22Rv1 (cell line): ENCODE measurements at regions not wholly inside any gene's neighbourhood (a gene's known extent, or its start where the extent isn't known, plus 50 kb on each side); places are given as distances from the start of the nearest gene placed in this dataset.

Experiments used
- ZFX ChIP-seq: fragments of 450-650 bp; IDR thresholded peaks from 2 replicates; pipeline ENCODE4 v1.6.1; 2017; ENCODE audit warnings: antibody characterized with exemption, borderline replicate concordance
- TF ChIP-seq, protein P1 (sequence below): fragments of 450-650 bp; IDR thresholded peaks from 2 replicates; pipeline ENCODE4 v1.5.1; 2017; ENCODE audit warnings: mild to moderate bottlenecking

DNA sequence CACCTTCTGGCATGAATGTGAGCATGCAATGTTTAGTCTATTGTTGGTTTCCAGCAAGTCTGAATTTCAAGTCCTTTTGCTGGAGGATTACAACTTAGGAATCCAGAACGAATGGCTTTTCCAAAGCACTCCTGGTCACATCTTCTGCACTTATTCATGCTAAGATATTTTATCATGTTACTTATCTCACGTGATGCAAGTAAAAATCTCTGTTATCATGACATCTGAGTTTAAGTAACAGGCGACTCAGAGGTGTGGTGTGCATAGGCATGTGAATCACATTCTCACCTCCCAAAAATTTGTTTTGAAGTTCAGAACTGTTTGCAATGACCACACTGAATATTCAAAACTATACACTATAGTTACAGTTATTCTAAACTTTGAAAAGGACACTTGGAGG is 204.8 kb upstream of the FGGY start:
- TF ChIP-seq, protein P1, sequence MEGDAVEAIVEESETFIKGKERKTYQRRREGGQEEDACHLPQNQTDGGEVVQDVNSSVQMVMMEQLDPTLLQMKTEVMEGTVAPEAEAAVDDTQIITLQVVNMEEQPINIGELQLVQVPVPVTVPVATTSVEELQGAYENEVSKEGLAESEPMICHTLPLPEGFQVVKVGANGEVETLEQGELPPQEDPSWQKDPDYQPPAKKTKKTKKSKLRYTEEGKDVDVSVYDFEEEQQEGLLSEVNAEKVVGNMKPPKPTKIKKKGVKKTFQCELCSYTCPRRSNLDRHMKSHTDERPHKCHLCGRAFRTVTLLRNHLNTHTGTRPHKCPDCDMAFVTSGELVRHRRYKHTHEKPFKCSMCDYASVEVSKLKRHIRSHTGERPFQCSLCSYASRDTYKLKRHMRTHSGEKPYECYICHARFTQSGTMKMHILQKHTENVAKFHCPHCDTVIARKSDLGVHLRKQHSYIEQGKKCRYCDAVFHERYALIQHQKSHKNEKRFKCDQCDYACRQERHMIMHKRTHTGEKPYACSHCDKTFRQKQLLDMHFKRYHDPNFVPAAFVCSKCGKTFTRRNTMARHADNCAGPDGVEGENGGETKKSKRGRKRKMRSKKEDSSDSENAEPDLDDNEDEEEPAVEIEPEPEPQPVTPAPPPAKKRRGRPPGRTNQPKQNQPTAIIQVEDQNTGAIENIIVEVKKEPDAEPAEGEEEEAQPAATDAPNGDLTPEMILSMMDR: no peak
- TF ChIP-seq ZFX: no peak
